C4-2B (cell line): ENCODE measurements at regions not wholly inside any gene's neighbourhood (a gene's known extent, or its start where the extent isn't known, plus 50 kb on each side); places are given as distances from the start of the nearest gene placed in this dataset.
"Not testable (repeated sequence)": the region's sequence is repeated elsewhere in the genome, so short reads cannot be mapped to it uniquely, and the experiment has no call there.

Experiments
- H3K27ac ChIP-seq: fragments of 450-650 bp; 2 replicates; pipeline ENCODE4 v1.5.1; 2017
- CTCF ChIP-seq: fragments of 450-650 bp; conservative IDR thresholded peaks from 2 replicates; pipeline ENCODE4 v1.5.1; 2017; ENCODE audit warnings: mild to moderate bottlenecking
- ZFX ChIP-seq: fragments of 450-650 bp; IDR thresholded peaks from 2 replicates; pipeline ENCODE4 v1.6.1; 2017

GRCh38 chr3:71927505-71928066, 142.6 kb upstream of the PROK2 start:
- no peak for TF ChIP-seq ZFX
- no peak for TF ChIP-seq CTCF
- H3K27ac ChIP-seq: no peak overlapping the region

DNA sequence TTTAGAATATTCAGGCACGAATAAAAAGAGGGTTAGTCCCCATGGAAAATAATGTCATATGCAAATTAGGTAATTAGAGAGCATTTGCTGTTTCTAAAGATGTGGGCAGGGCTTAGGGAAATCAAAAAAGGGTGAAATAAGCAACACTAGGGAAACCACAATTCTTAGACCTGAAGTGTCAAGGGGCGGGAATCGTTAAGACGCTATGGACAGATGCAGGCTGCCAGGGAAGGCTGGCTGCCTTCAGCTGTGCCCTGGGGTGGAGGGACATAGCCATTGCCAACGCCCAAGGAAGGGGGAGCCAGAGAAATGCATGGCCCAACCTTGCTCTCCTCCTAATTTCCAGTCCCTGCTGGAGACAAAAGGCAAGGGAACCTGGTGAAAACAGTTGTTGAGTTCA, 141.7 kb upstream of the PROK2 start:
- TF ChIP-seq ZFX (no peak), CTCF (no peak)
- no peak overlapping the region for H3K27ac ChIP-seq

DNA sequence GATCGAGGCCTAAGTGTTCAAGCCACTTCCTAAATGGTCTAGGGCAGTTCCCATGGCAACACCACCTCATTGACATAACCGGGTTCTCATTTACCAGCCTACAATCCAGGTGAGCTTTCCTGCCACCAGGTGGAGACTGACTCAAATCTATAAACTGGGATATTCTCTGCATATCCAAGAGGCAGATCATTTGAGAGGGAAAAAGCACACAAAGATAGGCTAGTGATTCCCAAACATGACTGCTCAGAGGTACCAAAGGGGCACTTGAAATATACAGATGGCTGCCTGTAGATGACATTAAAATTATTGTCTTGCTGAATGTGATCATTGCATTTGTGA, 141.3 kb upstream of the PROK2 start:
- TF ChIP-seq CTCF (peak; percentile 76), ZFX (no peak)
- H3K27ac ChIP-seq: no peak overlapping the region

- H3K27ac ChIP-seq: not testable (repeated sequence)
Observed at GRCh38 chr3:71925511-71926261, 140.7 kb upstream of the PROK2 start.

DNA sequence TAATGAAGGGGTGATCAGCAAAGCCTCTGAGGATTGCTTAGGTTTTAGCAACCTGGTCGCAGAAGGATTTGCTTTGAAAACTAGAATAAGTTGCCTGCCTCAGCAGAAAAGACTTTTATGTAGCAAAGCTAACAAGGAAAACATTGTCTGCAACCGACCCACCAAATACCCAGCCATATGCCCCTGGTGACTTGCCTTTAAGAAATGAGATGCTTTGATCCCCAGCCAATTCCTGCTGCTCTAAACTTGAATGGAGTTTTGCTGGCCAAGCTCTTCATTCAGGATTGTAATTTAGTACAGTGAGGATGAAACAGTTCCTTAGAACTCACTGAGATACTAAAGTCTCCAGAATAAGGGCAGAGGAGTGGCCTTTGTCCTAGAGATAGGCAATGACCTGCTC, 139.8 kb upstream of the PROK2 start:
- H3K27ac ChIP-seq: no peak overlapping the region
- no peak for TF ChIP-seq ZFX
- TF ChIP-seq CTCF: no peak

DNA sequence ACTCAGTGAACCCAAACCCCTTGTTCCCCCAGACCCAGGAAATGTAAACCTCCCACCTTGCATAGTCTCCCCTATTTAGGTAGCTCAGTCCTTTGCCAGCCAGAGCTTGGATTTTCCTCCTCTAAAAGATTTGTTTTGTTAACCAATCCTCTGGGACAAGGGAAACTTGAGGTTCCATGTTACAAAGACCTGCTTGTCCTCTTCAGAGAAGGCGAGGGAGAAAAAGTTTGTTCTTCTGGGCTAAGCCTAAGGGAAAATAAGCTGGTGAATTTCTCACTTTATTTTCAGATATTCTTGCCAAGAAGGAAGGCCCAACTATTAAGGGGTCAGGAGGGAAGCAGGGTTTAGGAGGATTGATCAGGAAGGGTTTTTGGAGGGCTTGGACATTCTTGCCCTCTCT, 136.1 kb upstream of the PROK2 start:
- TF ChIP-seq CTCF: no peak
- no peak for TF ChIP-seq ZFX
- H3K27ac ChIP-seq: no peak overlapping the region

DNA sequence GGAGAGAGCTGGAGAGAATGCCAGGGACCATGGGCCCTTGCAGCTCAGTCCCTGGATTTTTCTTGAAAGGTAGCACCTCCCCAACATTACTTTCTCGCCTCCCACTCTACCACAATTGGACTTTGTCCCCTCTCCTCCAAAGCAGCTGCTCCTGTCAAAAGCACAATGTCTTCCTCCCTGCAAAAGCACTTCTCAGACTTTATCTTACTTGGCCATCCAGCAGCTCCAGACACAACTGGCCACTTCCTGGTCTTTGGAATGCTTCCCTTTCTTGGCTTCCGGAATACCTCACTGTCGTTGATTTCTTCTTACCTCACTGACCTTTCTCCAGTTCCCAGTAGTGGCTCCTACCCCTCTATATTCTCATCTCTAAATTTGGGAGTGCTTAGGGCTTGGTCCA, 134.6 kb upstream of the PROK2 start:
- H3K27ac ChIP-seq: no peak overlapping the region
- TF ChIP-seq ZFX: no peak
- no peak for TF ChIP-seq CTCF

- no peak overlapping the region for H3K27ac ChIP-seq
- TF ChIP-seq CTCF (no peak), ZFX (no peak)
Observed at GRCh38 chr3:71917545-71917944, 132.6 kb upstream of the PROK2 start.
